Effector memory CD4-positive, alpha-beta T cell (primary cell): ENCODE measurements at regions not wholly inside any gene's neighbourhood (a gene's known extent, or its start where the extent isn't known, plus 50 kb on each side); places are given as distances from the start of the nearest gene placed in this dataset.

ENCODE experiments used
- DNase-seq, 3 donors: peaks; one replicate each; pipeline ENCODE4 v3.0.0-alpha.2; 2020
- H3K27ac ChIP-seq: 2 replicates; pipeline ENCODE4 v1.7.0; 2013; ENCODE audit warnings: mild to moderate bottlenecking, low read length, moderate library complexity; ENCODE audit not compliant: insufficient read depth, poor library complexity, severe bottlenecking
- H3K27me3 ChIP-seq: replicated peaks from 2 replicates; pipeline ENCODE4 v1.7.0; 2013; ENCODE audit warnings: mild to moderate bottlenecking, low read length; ENCODE audit not compliant: insufficient read depth, control insufficient read depth, poor library complexity, severe bottlenecking
- H3K36me3 ChIP-seq: 2 replicates; pipeline ENCODE4 v1.7.0; 2013; ENCODE audit warnings: mild to moderate bottlenecking, low read length, moderate library complexity; ENCODE audit not compliant: control insufficient read depth, insufficient read depth
- H3K4me1 ChIP-seq: 2 replicates; pipeline ENCODE4 v1.7.0; 2013; ENCODE audit warnings: low read length, mild to moderate bottlenecking; ENCODE audit not compliant: control insufficient read depth, insufficient read depth, poor library complexity, severe bottlenecking
- H3K4me3 ChIP-seq: 2 replicates; pipeline ENCODE4 v1.7.0; 2013; ENCODE audit warnings: low read length, low read depth, mild to moderate bottlenecking; ENCODE audit not compliant: insufficient read depth, poor library complexity, severe bottlenecking
- H3K9me3 ChIP-seq: 2 replicates; pipeline ENCODE4 v1.7.0; 2013; ENCODE audit warnings: mild to moderate bottlenecking, low read length, moderate library complexity; ENCODE audit not compliant: control insufficient read depth

DNA sequence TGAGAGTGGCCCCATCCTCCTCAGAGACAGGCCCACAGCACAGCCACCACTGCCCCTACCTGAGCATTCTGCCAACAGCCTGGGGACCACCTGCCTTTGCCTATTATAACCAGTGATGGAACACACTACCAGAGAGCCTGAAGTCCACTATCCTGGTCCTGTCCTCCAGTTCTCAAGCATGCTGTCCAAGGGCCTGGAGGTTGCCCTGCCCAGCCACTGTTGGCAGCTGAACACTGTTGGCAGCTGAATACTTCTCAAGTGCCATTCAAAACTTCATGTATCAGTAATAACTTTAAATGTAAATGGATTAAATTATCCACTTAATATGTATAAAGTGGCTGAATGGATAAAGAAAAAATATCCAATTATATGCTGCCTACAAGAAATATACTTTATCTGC, 194.3 kb upstream of the JADE1 start:
- no peak for DNase-seq
- Histone ChIP-seq H3K4me1 (no peaks in the 10 kb centered on the region), H3K36me3 (no peaks in the 10 kb centered on the region), H3K27ac (no peak overlapping the region), H3K9me3 (no peaks in the 10 kb centered on the region), H3K4me3 (no peak overlapping the region), H3K27me3 (no peaks in the 10 kb centered on the region)

GRCh38 chr4:128608006-128608405, 201.5 kb upstream of the JADE1 start:
- Histone ChIP-seq H3K4me3 (no peak overlapping the region), H3K36me3 (no peaks in the 10 kb centered on the region)

GRCh38 chr4:128606173-128606572, 203.3 kb upstream of the JADE1 start:
- DNase-seq, result no peak
- H3K27ac ChIP-seq, result no peak overlapping the region
- H3K9me3 ChIP-seq, result no peaks in the 10 kb centered on the region
- H3K4me3 ChIP-seq, result no peak overlapping the region
- no peaks in the 10 kb centered on the region for H3K36me3 ChIP-seq
- H3K4me1 ChIP-seq, result no peaks in the 10 kb centered on the region
- H3K27me3 ChIP-seq, result no peaks in the 10 kb centered on the region

More at GRCh38 chr4:128608006-128608405, 201.5 kb upstream of the JADE1 start:
- DNase-seq, result no peak
- no peak overlapping the region for H3K27ac ChIP-seq
- H3K4me1 ChIP-seq, result no peaks in the 10 kb centered on the region
- no peaks in the 10 kb centered on the region for H3K27me3 ChIP-seq
- no peaks in the 10 kb centered on the region for H3K9me3 ChIP-seq

- Histone ChIP-seq H3K36me3 (no peaks in the 10 kb centered on the region), H3K9me3 (no peaks in the 10 kb centered on the region), H3K27me3 (no peaks in the 10 kb centered on the region), H3K4me1 (no peaks in the 10 kb centered on the region), H3K4me3 (no peak overlapping the region), H3K27ac (no peak overlapping the region)
- DNase-seq, result no peak
These were observed 204.7 kb upstream of the JADE1 start for GRCh38 chr4:128604840-128605239.

DNA sequence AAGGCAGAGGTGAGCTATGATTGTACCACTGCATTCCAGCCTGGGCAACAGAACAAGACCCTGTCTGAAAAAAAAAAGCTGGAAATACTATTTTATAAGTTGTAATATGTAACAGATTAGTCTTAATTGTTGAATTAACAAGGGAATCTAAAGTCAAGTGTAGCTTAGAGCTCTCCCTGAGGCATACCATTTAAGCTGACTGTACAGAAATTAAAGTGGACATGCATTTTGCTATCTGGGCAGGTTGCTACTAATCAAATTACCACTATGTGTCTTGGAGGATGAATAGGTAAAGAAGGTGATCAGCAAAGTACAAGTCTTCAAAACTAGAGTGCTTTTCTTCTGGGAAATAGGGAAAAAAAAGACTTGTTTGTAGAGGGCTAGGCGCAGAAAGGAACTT, 205.3 kb upstream of the JADE1 start:
- Histone ChIP-seq H3K27me3 (no peaks in the 10 kb centered on the region), H3K27ac (no peak overlapping the region), H3K4me1 (no peaks in the 10 kb centered on the region)

GRCh38 chr4:128603081-128603480, 206.4 kb upstream of the JADE1 start:
- no peaks in the 10 kb centered on the region for H3K36me3 ChIP-seq
- H3K27ac ChIP-seq, result no peak overlapping the region
- no peak overlapping the region for H3K4me3 ChIP-seq
- no peaks in the 10 kb centered on the region for H3K27me3 ChIP-seq
- H3K4me1 ChIP-seq, result no peaks in the 10 kb centered on the region
- DNase-seq, result no peak
- H3K9me3 ChIP-seq, result no peaks in the 10 kb centered on the region

More for the DNA sequence above, 205.3 kb upstream of the JADE1 start:
- Histone ChIP-seq H3K36me3 (no peaks in the 10 kb centered on the region), H3K9me3 (no peaks in the 10 kb centered on the region), H3K4me3 (no peak overlapping the region)
- no peak for DNase-seq

- Histone ChIP-seq H3K9me3 (no peaks in the 10 kb centered on the region), H3K27me3 (no peaks in the 10 kb centered on the region), H3K27ac (no peak overlapping the region), H3K36me3 (no peaks in the 10 kb centered on the region), H3K4me3 (no peak overlapping the region), H3K4me1 (no peaks in the 10 kb centered on the region)
- no peak for DNase-seq
These were observed 207.4 kb upstream of the JADE1 start for GRCh38 chr4:128601991-128602695.

DNA sequence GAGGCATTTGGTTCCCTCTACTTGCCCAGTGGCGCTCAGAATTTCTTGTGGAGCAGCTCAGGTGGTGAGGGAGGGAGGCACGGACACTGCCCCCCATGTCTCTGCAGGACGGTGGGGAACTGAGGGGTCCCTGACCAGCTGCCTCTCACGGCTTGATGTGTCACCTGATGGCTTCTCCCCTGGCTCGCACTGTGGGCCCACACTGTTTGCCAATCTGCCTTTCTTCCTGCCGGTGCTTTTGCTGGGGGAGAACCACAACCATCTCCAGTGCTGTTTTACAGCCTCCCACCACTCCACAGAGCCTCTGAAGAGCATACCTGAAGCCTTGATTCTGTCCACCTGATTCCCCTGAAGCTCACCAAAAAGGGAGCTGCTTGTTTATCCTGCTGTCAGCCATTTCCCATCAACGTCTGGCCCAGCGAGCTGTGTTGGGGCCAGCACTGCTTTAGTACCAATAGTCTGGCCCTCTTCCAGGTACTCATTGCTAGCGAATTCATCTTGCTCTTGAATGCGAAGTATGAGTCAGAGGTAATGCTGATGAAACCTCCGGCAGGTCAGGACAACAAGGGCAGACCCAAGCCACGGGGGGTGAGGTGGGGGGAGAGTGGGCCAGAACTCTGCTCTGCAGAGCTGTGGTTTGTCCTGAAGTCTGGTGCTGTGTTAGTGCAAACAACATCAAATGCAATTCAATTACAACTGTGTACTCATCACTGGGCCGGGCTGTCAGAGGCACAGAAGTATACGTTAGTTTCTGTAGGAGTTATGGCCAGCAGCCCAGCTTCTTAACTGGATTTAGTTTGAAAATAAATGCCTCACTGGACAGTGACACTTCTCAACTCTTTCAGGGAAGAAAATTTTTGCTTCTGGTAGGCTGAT, 208.3 kb upstream of the JADE1 start:
- Histone ChIP-seq H3K4me3 (no peak overlapping the region), H3K4me1 (no peaks in the 10 kb centered on the region), H3K9me3 (no peaks in the 10 kb centered on the region), H3K27me3 (no peaks in the 10 kb centered on the region), H3K27ac (no peak overlapping the region), H3K36me3 (no peaks in the 10 kb centered on the region)
- no peak for DNase-seq

DNA sequence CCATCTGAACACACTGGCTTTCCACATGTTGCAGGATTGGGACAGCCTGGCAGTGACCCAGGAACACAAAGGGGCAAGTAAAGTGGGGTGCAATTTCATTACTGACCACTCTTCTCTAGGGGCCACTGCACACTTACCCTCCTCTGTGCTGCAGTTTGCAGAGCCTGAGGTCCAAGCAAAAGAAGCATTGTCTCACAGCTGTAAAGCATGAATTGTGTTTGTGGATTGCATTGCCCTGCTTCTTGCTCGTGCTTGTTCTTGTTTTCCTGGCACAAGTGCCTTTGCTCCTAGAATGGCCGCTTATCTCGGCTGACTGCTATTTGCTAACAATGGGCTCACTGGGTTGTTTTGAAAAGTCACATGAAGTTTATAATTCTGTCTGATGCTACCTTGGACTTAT, 209.1 kb upstream of the JADE1 start:
- Histone ChIP-seq H3K27me3 (no peaks in the 10 kb centered on the region), H3K27ac (no peak overlapping the region), H3K36me3 (no peaks in the 10 kb centered on the region), H3K9me3 (no peaks in the 10 kb centered on the region), H3K4me3 (no peak overlapping the region), H3K4me1 (no peaks in the 10 kb centered on the region)
- no peak for DNase-seq

DNA sequence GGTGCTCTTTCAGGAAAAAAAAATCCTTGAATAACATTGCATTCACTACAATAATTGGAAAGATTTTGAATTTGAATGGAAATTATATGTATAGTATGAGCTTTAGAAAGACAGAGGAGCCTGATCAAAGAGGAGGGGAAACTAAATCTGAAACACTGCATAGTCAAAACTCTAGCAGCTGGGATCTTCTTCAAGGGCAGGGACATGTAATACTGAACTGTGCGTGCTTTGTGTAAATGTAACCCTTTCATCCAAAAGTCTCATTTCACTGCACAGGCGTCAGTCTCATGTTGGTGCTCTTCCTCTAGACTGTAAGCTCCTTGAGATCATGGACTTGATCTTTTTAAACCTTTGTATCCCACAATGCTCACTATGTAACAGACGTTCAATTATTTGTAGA, 212.0 kb upstream of the JADE1 start:
- no peaks in the 10 kb centered on the region for H3K4me1 ChIP-seq
- no peak overlapping the region for H3K4me3 ChIP-seq
- H3K27ac ChIP-seq, result no peak overlapping the region
- no peaks in the 10 kb centered on the region for H3K27me3 ChIP-seq
- DNase-seq, result no peak
- no peaks in the 10 kb centered on the region for H3K9me3 ChIP-seq
- no peaks in the 10 kb centered on the region for H3K36me3 ChIP-seq
